HG03342 (cell line): ENCODE measurements at regions not wholly inside any gene's neighbourhood (a gene's known extent, or its start where the extent isn't known, plus 50 kb on each side); places are given as distances from the start of the nearest gene placed in this dataset.

Source experiments
- ATAC-seq: cut with Tn5 transposase; IDR thresholded peaks from one replicate; pipeline ENCODE4 v1.9.1; 2021; ENCODE audit warnings: mild to moderate bottlenecking, moderate library complexity; ENCODE audit not compliant: unreplicated experiment

DNA sequence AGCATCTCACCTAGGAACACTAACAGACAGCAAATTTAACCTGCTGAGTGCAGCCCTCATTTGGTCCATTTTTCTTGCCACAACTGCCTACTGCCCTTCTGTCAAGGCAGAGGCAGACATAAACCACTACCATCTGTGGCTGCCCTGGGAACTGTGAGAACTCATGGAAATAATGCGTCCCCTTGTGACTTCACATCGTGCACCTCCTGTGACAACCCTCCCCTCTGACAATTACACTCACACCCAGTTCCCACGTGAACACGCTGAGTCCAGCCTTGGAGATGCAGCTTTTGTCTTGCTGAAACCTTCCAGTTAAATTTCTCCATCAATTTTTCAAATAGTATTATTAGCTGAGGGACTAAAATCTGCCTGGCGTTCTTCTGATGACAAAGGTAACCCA lies 193.1 kb upstream of the KLF14 start:
- ATAC-seq, result no peak

DNA sequence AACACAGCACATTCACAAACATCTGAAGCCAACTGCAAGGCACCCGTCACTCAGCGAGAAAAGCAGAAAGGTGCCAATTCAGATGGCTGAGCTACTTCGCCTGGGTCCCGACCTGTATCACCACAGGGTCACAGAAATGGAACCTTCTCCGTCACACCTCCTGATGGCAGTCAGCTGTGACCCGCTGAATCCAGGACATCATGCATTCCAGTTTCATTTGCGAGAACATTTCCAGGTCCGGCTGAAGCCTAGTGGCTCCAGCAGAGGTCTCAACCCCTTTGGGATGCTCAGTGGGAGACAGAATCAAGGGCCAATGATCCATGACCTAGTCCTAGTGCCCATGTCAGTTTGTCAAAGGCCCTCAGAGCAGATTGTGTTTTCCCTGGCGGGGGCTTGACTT lies 193.6 kb upstream of the KLF14 start:
- no peak for ATAC-seq

DNA sequence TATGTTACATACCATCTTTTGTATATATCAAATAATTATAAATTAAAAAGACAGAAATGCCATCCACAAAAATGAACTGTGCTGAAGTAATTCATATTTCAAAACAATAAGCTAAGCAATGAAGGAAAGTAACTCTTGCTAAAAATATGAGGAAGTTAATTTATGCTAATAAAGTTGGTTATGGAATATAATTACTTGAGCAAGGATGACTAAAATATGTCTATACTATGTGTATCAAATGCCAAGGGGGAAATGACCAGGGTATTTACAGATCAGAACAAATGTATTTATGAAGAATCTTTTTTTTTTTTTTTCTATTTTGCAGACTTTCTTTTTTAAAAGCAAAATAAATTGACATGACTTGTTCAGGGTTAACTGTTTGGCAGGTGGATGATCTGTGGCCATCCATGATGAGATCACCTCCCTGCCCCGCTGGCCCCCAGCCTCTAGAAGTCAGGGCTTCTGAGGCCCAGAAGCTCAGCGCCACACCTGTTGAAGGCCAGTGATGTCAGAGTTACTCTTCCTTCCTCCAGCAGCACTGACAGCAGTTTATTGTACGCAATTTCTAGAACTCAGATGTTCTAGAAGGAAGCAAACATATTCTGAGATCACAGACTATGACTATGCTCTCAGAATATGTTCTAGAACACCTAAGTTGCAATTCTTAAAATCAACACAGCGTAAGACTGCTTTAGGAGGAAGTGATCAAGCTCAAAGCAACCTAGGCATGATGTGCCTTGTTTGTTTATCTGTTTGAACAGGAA lies 196.1 kb upstream of the KLF14 start:
- ATAC-seq, result peak; percentile 45

DNA sequence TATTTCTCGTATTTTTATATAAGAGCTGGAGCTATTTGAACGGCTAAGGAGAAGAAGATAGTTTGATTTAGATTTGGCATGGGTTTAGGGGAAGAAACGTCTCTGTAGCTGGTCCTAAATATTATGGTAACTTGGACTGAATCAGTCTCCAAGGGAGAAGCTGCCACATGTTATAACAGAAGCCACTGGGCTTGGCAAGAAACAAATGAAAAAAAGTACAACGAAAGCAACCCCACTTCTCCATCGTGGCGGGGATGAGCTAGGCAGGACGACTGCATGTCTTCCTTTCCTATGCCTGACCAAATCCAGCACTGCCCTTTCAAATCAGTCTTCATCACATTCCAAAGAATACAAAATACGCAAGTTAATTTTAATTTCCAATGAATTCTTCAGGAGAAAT lies 196.7 kb upstream of the KLF14 start:
- ATAC-seq, result no peak

DNA sequence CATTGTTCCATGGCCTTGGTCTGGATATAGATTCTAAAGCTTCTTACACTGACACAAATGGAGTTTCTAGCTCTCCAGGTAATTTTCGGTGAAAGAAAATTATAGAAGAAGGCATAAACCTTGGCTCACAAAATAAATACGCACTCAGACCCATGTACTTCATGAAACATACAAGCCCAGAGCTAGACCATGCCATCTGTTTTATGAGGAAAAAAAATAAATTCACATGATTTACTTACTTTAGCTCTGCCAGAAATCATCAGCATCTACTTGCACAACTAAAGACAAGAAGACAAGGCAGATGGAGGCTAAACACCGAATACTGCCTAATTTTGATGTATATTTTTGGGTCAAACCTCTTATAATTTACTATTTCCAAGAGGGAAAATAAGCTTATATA lies 197.4 kb upstream of the KLF14 start:
- ATAC-seq, result no peak

DNA sequence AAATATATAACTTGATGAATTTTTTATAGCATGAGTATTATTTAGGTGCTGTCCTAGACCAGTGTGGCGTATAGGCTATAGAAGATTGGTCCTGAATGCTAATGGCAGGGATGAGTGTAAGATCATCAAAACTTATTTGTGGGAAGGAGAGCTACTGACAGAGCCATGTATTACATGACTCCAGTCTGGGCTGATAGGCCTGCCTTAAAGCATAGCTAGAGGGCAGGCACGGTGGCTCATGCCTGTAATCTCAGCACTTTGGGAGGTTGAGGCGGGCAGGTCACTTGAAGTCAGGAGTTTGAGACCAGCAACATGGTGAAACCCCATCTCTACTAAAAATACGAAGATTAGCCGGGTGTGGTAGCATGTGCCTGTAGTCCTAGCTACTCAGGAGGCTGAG lies 198.1 kb upstream of the KLF14 start:
- no peak for ATAC-seq

DNA sequence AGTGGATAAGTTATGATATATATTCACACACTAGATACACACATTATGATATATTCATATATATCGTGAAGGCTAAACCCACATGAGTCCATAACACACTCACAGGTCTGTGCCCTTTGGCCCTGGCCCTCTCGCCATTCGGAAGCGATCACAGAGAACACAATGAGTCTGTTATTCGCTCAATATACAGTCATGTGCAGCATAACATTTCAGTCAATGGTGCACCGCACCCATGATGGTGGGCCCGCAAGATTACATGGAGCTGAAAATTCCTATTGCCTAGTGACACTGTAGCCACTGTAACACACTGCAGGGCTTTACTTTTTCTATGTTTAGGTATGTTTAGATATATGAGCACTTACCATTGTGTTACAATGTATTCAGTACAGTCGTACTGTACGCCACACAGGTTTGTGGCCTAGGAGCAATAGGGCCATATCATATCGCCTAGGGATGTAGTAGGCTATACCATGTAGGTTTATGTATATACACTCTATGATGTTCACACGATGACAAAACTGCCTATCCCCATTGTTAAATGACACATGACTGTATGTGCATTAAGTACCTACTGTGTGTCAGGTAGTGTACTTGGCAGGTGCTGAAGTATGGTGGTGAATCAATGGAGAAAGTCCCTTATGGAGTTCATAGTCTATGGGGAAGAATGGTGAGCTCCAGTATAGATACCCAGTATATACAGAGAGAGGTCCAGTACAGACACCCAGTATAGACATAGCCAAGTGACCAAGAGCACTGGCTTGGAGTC lies 198.8 kb upstream of the KLF14 start:
- no peak for ATAC-seq

DNA sequence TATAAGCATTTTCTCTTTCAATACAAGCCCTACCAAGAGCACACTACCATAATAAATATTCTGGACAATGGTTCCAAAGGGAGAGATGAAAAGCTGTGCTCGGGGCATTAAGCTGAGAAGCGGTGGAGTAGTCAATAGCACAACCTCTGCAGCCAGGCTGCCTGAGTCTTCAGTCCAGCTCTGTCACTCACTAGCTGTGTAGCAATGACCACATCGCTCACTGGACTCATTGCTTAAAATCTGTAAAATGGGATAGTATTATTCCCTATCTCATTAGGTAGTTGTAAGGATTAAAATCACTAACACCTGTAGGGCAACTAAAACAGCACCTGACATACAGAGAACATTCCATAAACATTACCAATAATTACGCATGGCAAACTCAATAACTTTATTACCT lies 199.9 kb upstream of the KLF14 start:
- no peak for ATAC-seq

DNA sequence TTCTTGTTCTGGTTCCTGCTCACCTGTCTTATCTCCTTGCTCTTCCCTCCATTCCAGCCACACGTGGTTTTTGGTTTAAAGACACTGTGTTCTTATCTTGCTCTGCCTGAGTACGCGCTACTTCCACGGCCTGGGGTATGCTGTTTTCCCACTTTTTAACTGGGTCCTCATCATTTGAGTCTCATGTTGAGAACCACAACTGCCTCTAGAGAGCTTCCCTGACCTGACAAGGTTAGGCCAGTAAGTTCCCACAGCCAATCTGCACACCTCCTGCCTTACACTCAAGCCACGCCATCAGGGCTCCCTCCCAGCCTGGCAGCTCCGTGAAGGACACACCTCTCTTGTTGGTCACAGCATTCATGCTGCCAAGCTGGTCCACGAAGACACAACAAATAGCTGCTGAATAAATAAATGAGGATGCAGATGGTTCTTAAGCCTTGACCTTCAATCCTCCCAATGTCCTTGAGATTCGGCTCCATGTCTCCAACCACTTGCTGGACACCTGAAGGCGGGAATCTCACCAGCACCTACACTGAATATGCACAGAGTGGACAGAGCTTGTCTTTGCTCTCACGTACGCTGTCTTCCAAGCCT lies 201.7 kb upstream of the KLF14 start:
- ATAC-seq, result no peak

DNA sequence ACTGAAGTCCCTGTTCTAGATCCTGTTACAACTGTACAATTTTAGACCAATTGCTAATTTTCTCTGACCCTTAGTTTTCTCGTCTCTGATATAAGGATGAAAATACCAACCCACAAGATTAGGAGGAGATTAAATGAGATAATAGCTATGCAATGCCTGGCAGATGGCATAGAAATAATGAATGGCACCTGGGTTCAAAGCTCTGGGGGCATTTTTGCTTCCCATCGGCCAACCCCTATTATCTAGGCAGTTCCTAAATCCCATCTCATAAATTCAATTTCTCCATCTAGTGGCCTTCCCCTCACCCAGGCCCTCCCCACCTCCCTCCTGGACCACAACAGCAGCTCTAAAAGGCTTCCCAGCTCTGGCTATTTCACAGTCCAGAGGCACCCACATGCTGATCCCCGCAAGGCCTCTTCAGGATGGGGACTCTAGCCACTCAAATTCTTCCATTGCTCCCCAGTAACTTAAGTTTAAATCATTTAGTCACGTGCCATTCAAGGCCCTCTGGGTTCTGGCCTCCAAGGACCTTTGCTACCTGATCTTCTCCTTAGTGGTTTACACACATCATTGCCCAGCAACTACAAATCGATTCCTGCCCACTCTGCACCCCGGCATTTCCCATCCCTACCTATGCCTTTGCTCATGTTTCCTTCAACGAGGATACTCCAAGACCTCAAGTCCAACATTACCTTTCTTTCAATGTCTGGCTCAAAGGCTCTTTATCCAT lies 202.4 kb upstream of the KLF14 start:
- ATAC-seq, result no peak

DNA sequence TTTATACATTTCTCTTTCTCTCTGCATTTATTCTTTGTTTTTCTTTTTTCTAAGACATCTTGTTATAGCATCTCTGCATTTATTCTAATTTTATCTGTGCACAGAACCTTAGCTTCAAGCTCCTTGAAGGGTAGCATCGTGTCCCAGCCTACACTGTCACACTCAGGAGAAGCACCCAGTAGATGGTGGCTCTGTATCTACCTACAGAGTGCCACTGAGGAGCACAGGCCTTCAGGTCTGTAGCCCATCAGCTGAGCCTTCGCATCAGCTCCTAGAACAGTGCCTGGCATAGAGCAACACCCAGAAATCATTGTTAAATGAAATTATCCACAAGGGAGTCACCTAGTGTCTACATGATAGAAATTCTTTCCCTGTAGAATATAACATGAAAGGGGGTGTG lies 203.0 kb upstream of the KLF14 start:
- ATAC-seq, result no peak

DNA sequence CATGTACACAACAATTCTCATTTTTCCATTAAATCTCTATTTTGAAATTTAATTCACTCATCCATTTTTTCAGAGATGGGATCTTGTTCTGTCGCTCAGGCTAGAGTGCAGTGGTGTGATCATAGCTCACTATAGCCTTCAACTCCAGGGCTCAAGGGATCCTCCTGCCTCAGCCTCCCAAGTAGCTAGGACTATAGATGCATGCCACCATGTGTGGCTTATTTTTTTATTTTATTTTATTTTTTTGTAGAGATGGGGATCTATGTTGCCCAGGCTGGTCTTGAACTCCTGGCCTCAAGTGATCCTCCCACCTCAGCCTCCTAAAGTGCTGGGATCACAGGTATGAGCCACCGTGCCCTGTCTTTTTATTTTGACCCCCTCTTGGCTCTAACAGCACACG lies 203.8 kb upstream of the KLF14 start:
- no peak for ATAC-seq

DNA sequence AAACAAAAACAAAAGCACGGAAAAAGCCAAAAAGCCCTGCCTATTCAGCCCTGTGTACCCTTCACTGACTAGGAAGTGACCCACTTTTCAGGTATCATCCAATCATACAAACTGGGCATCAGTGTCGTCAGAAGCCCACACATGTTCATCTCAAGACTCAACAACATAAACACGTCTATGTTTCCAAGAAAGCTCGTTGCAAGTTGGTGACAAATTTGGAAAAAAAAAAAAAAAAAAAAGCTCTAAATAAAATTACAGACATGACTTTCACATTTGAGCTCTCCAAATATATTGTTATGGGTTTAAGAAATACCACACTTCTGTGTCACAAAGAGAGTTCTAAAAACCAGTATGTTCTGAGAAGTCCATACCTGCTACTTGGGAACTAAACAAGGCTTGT lies 204.7 kb upstream of the KLF14 start:
- ATAC-seq, result no peak

DNA sequence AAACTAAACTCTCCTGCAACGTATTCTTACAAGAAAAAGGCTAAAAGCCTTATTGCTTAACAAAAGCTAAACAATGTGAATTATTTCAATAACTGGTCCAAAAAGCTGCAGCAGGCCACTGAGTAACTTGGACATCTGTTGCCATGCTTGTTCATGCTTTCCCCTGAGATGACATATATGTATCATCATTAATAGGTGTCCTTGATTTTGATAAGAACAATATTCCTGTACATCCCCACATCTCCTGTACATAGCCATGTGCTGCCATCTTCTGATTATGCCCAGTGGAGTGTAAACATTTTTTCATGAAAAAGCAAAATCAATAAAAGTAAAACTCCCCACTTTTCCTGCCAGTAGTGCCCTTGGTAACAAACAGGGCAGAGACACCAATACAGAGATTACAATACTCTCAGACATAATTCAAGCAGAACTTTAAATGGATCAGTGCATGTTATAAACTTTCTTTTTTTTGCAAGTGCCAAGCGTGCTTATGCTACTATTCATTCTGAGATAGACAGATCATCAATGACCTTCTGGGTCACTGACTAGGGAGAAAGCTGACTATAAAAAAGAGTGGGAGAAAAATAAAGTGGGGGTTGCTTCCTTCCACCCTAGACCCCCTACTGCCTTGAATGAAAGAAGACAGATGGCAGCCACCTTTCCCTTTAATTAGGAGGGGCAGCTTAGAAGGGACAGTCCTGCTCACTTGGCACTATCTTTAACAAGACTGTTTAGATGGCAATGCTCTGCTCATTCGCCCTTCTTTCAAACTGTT lies 205.5 kb upstream of the KLF14 start:
- no peak for ATAC-seq

DNA sequence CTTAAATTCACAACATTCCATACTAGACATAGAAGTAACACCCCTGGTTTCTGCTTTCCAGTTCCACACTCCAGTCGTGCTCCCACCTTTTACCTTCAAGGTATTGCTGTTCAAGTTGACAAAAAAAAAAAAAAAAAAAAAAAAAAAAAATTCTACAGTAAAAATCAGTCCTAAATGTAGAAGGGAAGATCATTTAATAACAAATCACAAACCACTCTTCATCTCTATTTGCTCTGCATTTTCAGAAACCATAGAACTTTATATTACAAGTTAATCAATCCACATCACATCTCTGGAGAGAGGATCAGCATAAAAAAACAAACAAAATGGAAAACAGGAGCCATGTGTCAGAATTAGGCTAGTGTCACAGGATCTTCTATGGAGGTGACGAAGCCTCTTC lies 206.3 kb upstream of the KLF14 start:
- no peak for ATAC-seq

DNA sequence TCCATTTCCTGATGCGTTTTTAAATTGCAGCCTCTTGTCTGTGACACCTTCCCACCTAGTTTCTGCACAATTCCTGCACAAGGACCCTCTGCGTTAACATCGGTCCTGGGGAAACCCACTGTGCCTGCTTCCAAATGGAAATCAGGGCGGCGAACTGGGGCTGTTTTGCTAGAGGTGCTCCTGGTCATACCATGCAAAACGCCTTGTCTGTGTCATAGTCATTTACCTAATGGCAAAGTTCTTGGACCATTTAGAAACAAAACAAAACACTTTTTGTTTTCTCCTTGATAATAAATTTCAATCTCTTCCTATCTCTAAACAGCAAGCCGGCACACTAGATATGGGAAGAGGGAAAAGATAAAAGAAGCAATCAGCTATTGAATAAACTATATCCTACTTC lies 206.9 kb upstream of the KLF14 start:
- ATAC-seq, result no peak

DNA sequence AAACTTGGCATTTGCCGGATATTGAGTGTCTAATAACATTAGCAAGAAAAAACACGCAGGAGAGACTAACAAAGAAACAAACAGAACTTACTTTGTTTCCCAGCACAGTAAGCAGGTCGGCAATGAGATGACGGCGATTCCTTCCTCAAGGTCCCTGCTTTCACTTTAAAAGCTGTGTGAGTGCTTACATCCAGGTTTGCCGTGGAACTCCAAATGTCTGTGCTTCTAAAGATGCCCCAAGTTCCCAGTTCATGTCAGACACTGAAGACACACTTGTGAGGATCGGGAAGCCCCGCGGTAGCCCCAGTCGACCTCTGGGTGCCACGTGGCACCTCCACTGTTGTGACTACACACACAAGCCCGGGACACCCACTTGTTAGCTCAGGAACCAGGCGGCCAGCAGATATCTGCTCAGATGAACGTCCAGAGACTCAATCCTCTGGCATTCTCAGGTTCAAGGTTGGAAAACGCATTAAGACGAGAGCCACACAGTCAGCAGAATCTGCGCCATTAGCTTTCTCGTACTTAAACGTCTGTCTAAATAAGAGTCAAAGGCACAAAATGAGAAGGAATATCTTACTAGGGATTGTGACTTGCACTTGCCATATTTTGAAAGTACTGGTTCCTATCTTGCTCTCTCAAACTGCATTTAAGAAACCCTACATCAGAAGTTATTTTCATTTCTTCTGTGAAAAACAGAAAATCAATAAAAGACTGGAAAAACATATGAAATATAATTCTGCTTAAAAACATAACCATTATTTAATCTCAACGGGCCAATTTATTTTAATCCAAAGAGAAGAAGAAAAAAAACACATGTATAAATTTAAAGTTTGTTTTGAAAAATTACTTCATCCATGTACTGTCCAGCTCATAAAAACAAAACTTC lies 207.6 kb upstream of the KLF14 start:
- no peak for ATAC-seq

DNA sequence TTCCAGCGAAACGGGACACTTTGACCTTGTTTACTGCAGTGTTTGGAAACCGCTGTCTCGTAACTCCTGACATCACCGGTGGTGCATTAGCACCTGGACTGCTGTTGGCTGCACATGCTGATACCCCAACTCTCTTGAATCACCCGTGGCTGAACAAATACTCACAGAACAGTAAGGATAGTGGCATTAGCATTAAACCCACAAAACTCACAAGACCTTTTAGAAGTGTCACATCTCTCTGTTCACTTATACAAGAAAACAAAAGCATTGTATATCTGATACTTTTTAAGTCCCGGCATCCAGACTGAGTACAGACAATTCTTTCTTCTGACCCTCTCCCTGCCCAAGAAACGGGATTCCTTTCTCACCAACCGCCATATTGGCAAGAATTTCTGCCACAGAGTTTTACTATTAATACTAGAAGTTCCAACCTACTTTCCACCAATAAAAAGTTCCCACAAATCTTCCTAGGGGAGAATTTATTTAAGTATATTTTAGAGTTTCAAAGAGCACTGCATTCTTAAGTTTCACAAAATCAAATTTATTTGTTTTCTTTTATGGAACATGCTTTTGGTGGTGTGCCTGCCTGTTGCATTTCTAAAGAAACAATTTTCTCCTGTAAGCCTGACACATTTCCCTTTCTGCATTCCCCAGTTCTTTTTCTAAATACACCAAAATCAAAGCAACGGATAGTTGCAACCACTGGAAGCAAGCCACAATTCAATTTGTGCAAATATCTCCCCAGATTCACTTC lies 208.4 kb upstream of the KLF14 start:
- no peak for ATAC-seq

DNA sequence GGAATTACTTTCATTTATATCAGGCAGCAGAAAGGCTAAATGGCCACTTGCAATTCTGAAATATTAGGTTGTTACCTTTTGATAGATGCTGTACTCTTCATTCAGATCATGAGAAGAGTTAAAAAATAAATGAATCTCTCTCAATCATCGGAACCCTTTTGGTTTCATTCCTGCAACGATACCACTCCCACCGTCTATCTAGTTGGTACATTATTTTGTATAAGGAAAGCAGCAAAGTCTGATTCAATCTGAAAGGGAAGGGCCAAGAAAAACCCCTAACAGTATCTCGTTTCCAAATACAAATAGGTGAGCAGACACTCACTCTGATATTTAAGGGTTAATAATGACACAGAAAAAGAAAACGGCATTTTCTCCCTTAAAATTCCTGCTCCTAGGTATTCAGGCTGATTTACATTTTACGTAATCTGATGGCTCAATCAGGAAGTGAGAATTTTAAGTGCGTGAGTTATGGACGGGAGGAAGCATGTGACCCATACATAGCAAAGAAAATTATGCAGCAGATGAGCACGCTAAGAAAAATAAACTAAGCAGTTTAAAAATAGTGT lies 209.4 kb upstream of the KLF14 start:
- ATAC-seq, result no peak
